K562 (cell line): ENCODE measurements at regions not wholly inside any gene's neighbourhood (a gene's known extent, or its start where the extent isn't known, plus 50 kb on each side); places are given as distances from the start of the nearest gene placed in this dataset.

Experiments used
- CEBPB ChIP-seq: fragments of 450-650 bp; IDR thresholded peaks from 2 replicates; pipeline ENCODE4 v1.6.1; 2016; ENCODE audit warnings: missing genetic modification characterization, missing compliant biosample characterization
- FOS ChIP-seq: IDR thresholded peaks from 3 replicates; pipeline ENCODE4 v1.6.1; 2011; ENCODE audit not compliant: insufficient read length; ENCODE audit errors: extremely low read depth
- GMEB1 ChIP-seq: fragments of 250-450 bp; sonication (Bioruptor Pico); IDR thresholded peaks from 2 replicates; pipeline ENCODE4 v1.4.0; 2020; ENCODE audit warnings: mild to moderate bottlenecking
- IFI16 ChIP-seq: fragments of 250-450 bp; sonication (Bioruptor Pico); IDR thresholded peaks from 2 replicates; pipeline ENCODE4 v2.1.2; 2022; ENCODE audit warnings: mild to moderate bottlenecking, inconsistent platforms
- KAT8 ChIP-seq: fragments of 450-650 bp; IDR thresholded peaks from 2 replicates; pipeline ENCODE4 v1.6.1; 2016; ENCODE audit warnings: low read depth, mild to moderate bottlenecking
- LEF1 ChIP-seq: fragments of 450-650 bp; IDR thresholded peaks from 2 replicates; pipeline ENCODE4 v1.6.1; 2016; ENCODE audit warnings: mild to moderate bottlenecking
- MAFF ChIP-seq: IDR thresholded peaks from 2 replicates; pipeline ENCODE4 v1.6.1; 2012; ENCODE audit warnings: low read length, improper control_type of control experiment
- MEIS2 ChIP-seq: fragments of 450-650 bp; IDR thresholded peaks from 2 replicates; pipeline ENCODE4 v1.6.1; 2014; ENCODE audit warnings: mild to moderate bottlenecking; ENCODE audit not compliant: partially characterized antibody
- NR0B1 ChIP-seq: fragments of 450-650 bp; IDR thresholded peaks from one replicate; pipeline ENCODE4 v1.6.1; 2018; ENCODE audit warnings: mild to moderate bottlenecking, moderate library complexity; ENCODE audit not compliant: partially characterized antibody
- PPARD ChIP-seq: fragments of 250-450 bp; sonication (Bioruptor Pico); IDR thresholded peaks from 2 replicates; pipeline ENCODE4 v1.8.0; 2022; ENCODE audit warnings: inconsistent platforms, mild to moderate bottlenecking, moderate library complexity
- RAD21 ChIP-seq, 2 experiments: fragments of 250-450 bp in 1 of 2; fragments of 450-650 bp in 1 of 2; sonication (Bioruptor Pico) in 1 of 2; formaldehyde crosslinking in 1 of 2; IDR thresholded peaks in 1 of 2; conservative IDR thresholded peaks in 1 of 2; 2 replicates each; pipeline versions ENCODE4 v1.4.0 to v1.8.0; 2020 to 2022; ENCODE audit warnings: mild to moderate bottlenecking in 2 of 2, moderate library complexity in 1 of 2
- RBM14 ChIP-seq: fragments of 200-400 bp; formaldehyde crosslinking; IDR thresholded peaks from 2 replicates; pipeline ENCODE4 v1.6.1; 2018; ENCODE audit warnings: low read depth, mild to moderate bottlenecking, low read length, moderate library complexity, borderline replicate concordance; ENCODE audit not compliant: insufficient read depth
- ZKSCAN8 ChIP-seq: fragments of 200-800 bp; sonication (Bioruptor generic); IDR thresholded peaks from 2 replicates; pipeline ENCODE4 v1.6.1; 2016; ENCODE audit warnings: missing genetic modification characterization, missing compliant biosample characterization
- ZNF197 ChIP-seq: fragments of 200-800 bp; sonication (Bioruptor generic); IDR thresholded peaks from 2 replicates; pipeline ENCODE4 v1.6.1; 2016; ENCODE audit warnings: low read depth, missing genetic modification characterization, missing compliant biosample characterization
- ZNF347 ChIP-seq: fragments of 450-650 bp; formaldehyde crosslinking; IDR thresholded peaks from 2 replicates; pipeline ENCODE4 v1.4.0; 2020; ENCODE audit warnings: low read depth, mild to moderate bottlenecking, moderate library complexity
- ZNF583 ChIP-seq: fragments of 250-450 bp; sonication (Bioruptor Pico); IDR thresholded peaks from 2 replicates; pipeline ENCODE4 v1.4.0; 2020
- ZNF695 ChIP-seq: fragments of 450-650 bp; formaldehyde crosslinking; IDR thresholded peaks from 2 replicates; pipeline ENCODE4 v1.4.0; 2020; ENCODE audit warnings: mild to moderate bottlenecking, moderate library complexity
- ZZZ3 ChIP-seq: fragments of 450-650 bp; IDR thresholded peaks from 2 replicates; pipeline ENCODE4 v1.6.1; 2016; ENCODE audit warnings: antibody characterized with exemption, mild to moderate bottlenecking, moderate library complexity
- TF ChIP-seq, protein P1 (sequence below): fragments of 250-450 bp; sonication (Bioruptor Pico); IDR thresholded peaks from 2 replicates; pipeline ENCODE4 v1.6.1; 2021; ENCODE audit warnings: mild to moderate bottlenecking
- TF ChIP-seq, protein P2 (sequence below): sonication (generic); formaldehyde crosslinking; IDR thresholded peaks from 2 replicates; pipeline ENCODE4 v1.8.1; 2023; ENCODE audit warnings: mild to moderate bottlenecking, missing genetic modification reagents

- TF ChIP-seq GMEB1 (CRISPR knock-in tag), result no peak
- peak; percentile 86 for TF ChIP-seq CEBPB (tag)
- TF ChIP-seq RBM14, result no peak
- no peak for TF ChIP-seq NR0B1
- TF ChIP-seq MAFF, result no peak
- TF ChIP-seq, protein P1, sequence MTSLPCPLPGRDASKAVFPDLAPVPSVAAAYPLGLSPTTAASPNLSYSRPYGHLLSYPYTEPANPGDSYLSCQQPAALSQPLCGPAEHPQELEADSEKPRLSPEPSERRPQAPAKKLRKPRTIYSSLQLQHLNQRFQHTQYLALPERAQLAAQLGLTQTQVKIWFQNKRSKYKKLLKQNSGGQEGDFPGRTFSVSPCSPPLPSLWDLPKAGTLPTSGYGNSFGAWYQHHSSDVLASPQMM, result no peak
- no peak for TF ChIP-seq ZZZ3
- 0 out of 2 replicates have a peak, but pooled peaks have one; percentile 28 for TF ChIP-seq ZKSCAN8 (CRISPR knock-in tag)
- no peak for TF ChIP-seq IFI16 (CRISPR knock-in tag)
- TF ChIP-seq, protein P2, sequence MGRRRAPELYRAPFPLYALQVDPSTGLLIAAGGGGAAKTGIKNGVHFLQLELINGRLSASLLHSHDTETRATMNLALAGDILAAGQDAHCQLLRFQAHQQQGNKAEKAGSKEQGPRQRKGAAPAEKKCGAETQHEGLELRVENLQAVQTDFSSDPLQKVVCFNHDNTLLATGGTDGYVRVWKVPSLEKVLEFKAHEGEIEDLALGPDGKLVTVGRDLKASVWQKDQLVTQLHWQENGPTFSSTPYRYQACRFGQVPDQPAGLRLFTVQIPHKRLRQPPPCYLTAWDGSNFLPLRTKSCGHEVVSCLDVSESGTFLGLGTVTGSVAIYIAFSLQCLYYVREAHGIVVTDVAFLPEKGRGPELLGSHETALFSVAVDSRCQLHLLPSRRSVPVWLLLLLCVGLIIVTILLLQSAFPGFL (CRISPR knock-in tag), result no peak
- TF ChIP-seq LEF1, result peak; percentile 87
- no peak for TF ChIP-seq KAT8
- TF ChIP-seq PPARD, result no peak
- TF ChIP-seq ZNF347 (CRISPR knock-in tag), result no peak
- TF ChIP-seq FOS, result no peak
- TF ChIP-seq ZNF583, result no peak
- TF ChIP-seq ZNF695 (CRISPR knock-in tag), result no peak
- peak; percentile 58 for TF ChIP-seq MEIS2
- peak in 1 of 2 experiments; percentile 52; a peak in 3 of 4 replicates for TF ChIP-seq RAD21 (CRISPR knock-in tag; conservative IDR thresholded peaks at IDR 0.05 in 1 of 2, IDR thresholded peaks at IDR 0.05 in 1 of 2)
- no peak for TF ChIP-seq ZNF197
These were observed 104.5 kb downstream of the TDRD15 start (continued) for GRCh38 chr2:21228041-21228895.
